ENCODE measurements at regions not wholly inside any gene's neighbourhood (a gene's known extent, or its start where the extent isn't known, plus 50 kb on each side); places are given as distances from the start of the nearest gene placed in this dataset.

DNA sequence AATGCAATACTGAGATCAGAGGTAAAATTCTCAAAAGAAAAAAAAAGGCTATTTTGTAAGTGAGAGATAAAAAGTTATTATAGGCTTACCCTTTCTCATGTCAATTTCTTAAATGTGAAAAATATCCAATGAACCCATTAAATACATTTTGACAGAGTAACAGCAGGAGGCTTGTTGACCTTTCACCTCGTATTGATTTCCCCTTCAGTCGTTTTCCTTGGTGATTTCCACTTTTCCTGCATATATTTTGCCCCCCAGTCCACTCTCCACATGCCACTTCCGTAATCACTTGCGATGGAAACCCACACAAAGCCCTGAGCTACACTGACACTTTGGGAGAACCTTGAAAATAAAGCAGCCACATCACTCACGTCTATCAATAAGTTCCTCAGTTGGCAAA lies 248.1 kb upstream of the OBI1 start:
- TF ChIP-seq, protein P1, sequence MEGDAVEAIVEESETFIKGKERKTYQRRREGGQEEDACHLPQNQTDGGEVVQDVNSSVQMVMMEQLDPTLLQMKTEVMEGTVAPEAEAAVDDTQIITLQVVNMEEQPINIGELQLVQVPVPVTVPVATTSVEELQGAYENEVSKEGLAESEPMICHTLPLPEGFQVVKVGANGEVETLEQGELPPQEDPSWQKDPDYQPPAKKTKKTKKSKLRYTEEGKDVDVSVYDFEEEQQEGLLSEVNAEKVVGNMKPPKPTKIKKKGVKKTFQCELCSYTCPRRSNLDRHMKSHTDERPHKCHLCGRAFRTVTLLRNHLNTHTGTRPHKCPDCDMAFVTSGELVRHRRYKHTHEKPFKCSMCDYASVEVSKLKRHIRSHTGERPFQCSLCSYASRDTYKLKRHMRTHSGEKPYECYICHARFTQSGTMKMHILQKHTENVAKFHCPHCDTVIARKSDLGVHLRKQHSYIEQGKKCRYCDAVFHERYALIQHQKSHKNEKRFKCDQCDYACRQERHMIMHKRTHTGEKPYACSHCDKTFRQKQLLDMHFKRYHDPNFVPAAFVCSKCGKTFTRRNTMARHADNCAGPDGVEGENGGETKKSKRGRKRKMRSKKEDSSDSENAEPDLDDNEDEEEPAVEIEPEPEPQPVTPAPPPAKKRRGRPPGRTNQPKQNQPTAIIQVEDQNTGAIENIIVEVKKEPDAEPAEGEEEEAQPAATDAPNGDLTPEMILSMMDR (IDR thresholded peaks at IDR 0.05; ENCODE audit: insufficient read depth, low read length, poor library complexity, severe bottlenecking), result no peak
- TF ChIP-seq EZH2phosphoT487 (conservative IDR thresholded peaks at IDR 0.05; ENCODE audit: low read length), result no peak
